ENCODE measurements at regions not wholly inside any gene's neighbourhood (a gene's known extent, or its start where the extent isn't known, plus 50 kb on each side); places are given as distances from the start of the nearest gene placed in this dataset.

- in situ Hi-C loops (cut with MboI) (no loop called here), intact Hi-C loops (cut with micrococcal nuclease; ENCODE audit: unreplicated experiment) (no loop called here)
- WGBS (ENCODE audit: insufficient coverage, insufficient replicate concordance, low lambda C conversion rate, missing lambda C conversion rate) = 4% methylated on average over 8 of the region's 8 CpGs
- Histone ChIP-seq H3K79me2 (ENCODE audit: control insufficient read depth, insufficient read depth, low read length) (no peaks in the 10 kb centered on the region), H3K4me1 (ENCODE audit: control insufficient read depth, insufficient read depth, low read length) (no peaks in the 10 kb centered on the region), H3K9me3 (replicated peaks; ENCODE audit: control insufficient read depth, insufficient read depth, low read length) (no peaks in the 10 kb centered on the region), H3K9ac (ENCODE audit: control insufficient read depth, insufficient read depth, low read length) (no peak overlapping the region), H3K4me3 (no peak overlapping the region), H2AFZ (ENCODE audit: control insufficient read depth, low read depth, low read length) (no peak overlapping the region), H3K27ac (ENCODE audit: control insufficient read depth, insufficient read depth) (no peak overlapping the region), H3K36me3 (ENCODE audit: control insufficient read depth in 2 of 2, insufficient read depth in 2 of 2, low read length in 1 of 2) (no peaks in the 10 kb centered on the region), H4K20me1 (ENCODE audit: control insufficient read depth, insufficient read depth) (no peaks in the 10 kb centered on the region), H3K4me2 (ENCODE audit: control insufficient read depth, insufficient read depth) (no peak overlapping the region), H3K27me3 (replicated peaks in 1 of 2; ENCODE audit: control insufficient read depth in 2 of 2, insufficient read depth in 2 of 2, low read length in 1 of 2) (peaks cover 0 to 2% of the 10 kb centered on the region in 2 experiments)
- no peak for ATAC-seq
- no TSS peak for BruUV-seq (replicated peaks)
- ChIA-PET POLR2A (no interaction called here), CTCF (no interaction called here), RAD21 (ENCODE audit: unreplicated experiment) (no interaction called here), SMC1A (ENCODE audit: uncharacterized antibody, unreplicated experiment) (no interaction called here)
- TF ChIP-seq BCL3 (IDR thresholded peaks at IDR 0.05; ENCODE audit: borderline replicate concordance, insufficient read depth, low read depth, low read length, poor library complexity, severe bottlenecking) (no peak), DPF2 (IDR thresholded peaks at IDR 0.05) (no peak), RUNX3 (IDR thresholded peaks at IDR 0.05; ENCODE audit: low read length) (no peak), NFXL1 (IDR thresholded peaks at IDR 0.05; ENCODE audit: borderline replicate concordance) (no peak)
- DNase-seq (ENCODE audit: low read depth, low spot score) = no peak
- FAIRE-seq = no peak
These were observed 391.8 kb downstream of the MATN1 start for GRCh38 chr1:30331415-30332065.

- ChIA-PET CTCF (no interaction called here), POLR2A (no interaction called here), RAD21 (ENCODE audit: unreplicated experiment) (no interaction called here), SMC1A (ENCODE audit: uncharacterized antibody, unreplicated experiment) (no interaction called here)
- BruUV-seq (replicated peaks) = no TSS peak
- no peaks in the 10 kb centered on the region for H3K36me3 ChIP-seq (ENCODE audit: control insufficient read depth in 2 of 2, insufficient read depth in 2 of 2, low read length in 1 of 2)
- no peaks in the 10 kb centered on the region for H3K4me1 ChIP-seq (ENCODE audit: control insufficient read depth, insufficient read depth, low read length)
- no peak for TF ChIP-seq TBL1XR1 (IDR thresholded peaks at IDR 0.05; ENCODE audit: low read depth, low read length)
- TF ChIP-seq SUPT20H (IDR thresholded peaks at IDR 0.05; ENCODE audit: borderline replicate concordance, control insufficient read depth, low read depth, low read length) = no peak
- no peak for TF ChIP-seq MYB (IDR thresholded peaks at IDR 0.05; ENCODE audit: borderline replicate concordance, low read depth, low read length)
- TF ChIP-seq NFYB (IDR thresholded peaks at IDR 0.05; ENCODE audit: insufficient read depth, low read depth, low read length) = no peak
- FAIRE-seq = no peak
- no peaks in the 10 kb centered on the region for H3K79me2 ChIP-seq (ENCODE audit: control insufficient read depth, insufficient read depth, low read length)
- no peak overlapping the region for H3K9ac ChIP-seq (ENCODE audit: control insufficient read depth, insufficient read depth, low read length)
- in situ Hi-C loops (cut with MboI) (no loop called here), intact Hi-C loops (cut with micrococcal nuclease; ENCODE audit: unreplicated experiment) (no loop called here)
- H4K20me1 ChIP-seq (ENCODE audit: control insufficient read depth, insufficient read depth) = no peaks in the 10 kb centered on the region
- no peak for DNase-seq (ENCODE audit: low read depth, low spot score)
- no peak overlapping the region for H2AFZ ChIP-seq (ENCODE audit: control insufficient read depth, low read depth, low read length)
- H3K4me2 ChIP-seq (ENCODE audit: control insufficient read depth, insufficient read depth) = no peak overlapping the region
- no peak overlapping the region for H3K4me3 ChIP-seq
- no peak overlapping the region for H3K27ac ChIP-seq (ENCODE audit: control insufficient read depth, insufficient read depth)
- H3K9me3 ChIP-seq (replicated peaks; ENCODE audit: control insufficient read depth, insufficient read depth, low read length) = no peaks in the 10 kb centered on the region
- peaks cover under 1 to 2% of the 10 kb centered on the region in 2 experiments for H3K27me3 ChIP-seq (replicated peaks in 1 of 2; ENCODE audit: control insufficient read depth in 2 of 2, insufficient read depth in 2 of 2, low read length in 1 of 2)
- WGBS (ENCODE audit: insufficient coverage, insufficient replicate concordance, low lambda C conversion rate, missing lambda C conversion rate) = 19% methylated on average over 7 of the region's 7 CpGs
- ATAC-seq = no peak
These were observed 392.7 kb downstream of the MATN1 start for GRCh38 chr1:30330644-30331043.
